Activated T-cell treated with anti-CD3 and anti-CD28 coated beads, Interleukin-2, amount 50 U/mL, for 4 hours (primary cell): ENCODE measurements at regions not wholly inside any gene's neighbourhood (a gene's known extent, or its start where the extent isn't known, plus 50 kb on each side); places are given as distances from the start of the nearest gene placed in this dataset.
"Not testable (repeated sequence)": the region's sequence is repeated elsewhere in the genome, so short reads cannot be mapped to it uniquely, and the experiment has no call there.

Experiments used
- ATAC-seq, 2 donors: fragments of 200-7000 bp; cut with Tn5 transposase; one replicate each; pipeline ENCODE4 v1.10.0; 2021
- DNase-seq: peaks from one replicate; pipeline ENCODE4 v3.0.0-alpha.2; 2020
- H3K27me3 Mint-ChIP-seq: one replicate; pipeline ENCODE4 v1.8.0; 2021; ENCODE audit warnings: low read depth, mixed read lengths
- H3K36me3 Mint-ChIP-seq: one replicate; pipeline ENCODE4 v1.8.0; 2022; ENCODE audit warnings: mixed read lengths; ENCODE audit not compliant: insufficient read depth
- H3K4me1 Mint-ChIP-seq: one replicate; pipeline ENCODE4 v1.8.0; 2021; ENCODE audit warnings: low read depth, mixed read lengths
- H3K4me3 Mint-ChIP-seq: one replicate; pipeline ENCODE4 v1.8.0; 2021; ENCODE audit warnings: mild to moderate bottlenecking, moderate library complexity, mixed read lengths
- H3K9me3 Mint-ChIP-seq: one replicate; pipeline ENCODE4 v1.8.0; 2021; ENCODE audit warnings: mixed read lengths

GRCh38 chr16:88259538-88259937 lies 123.2 kb upstream of the ZNF469 start:
- H3K4me1 Mint-ChIP-seq, H3K36me3 Mint-ChIP-seq, ATAC-seq, DNase-seq, H3K4me3 Mint-ChIP-seq, H3K9me3 Mint-ChIP-seq: not testable (repeated sequence)
- H3K27me3 Mint-ChIP-seq: peaks cover 44% of the 10 kb centered on the region

- not testable (repeated sequence) for ATAC-seq
Measured at GRCh38 chr16:88260146-88260545, 122.6 kb upstream of the ZNF469 start.

GRCh38 chr16:88260881-88261665 lies 121.7 kb upstream of the ZNF469 start:
- H3K4me3 Mint-ChIP-seq, H3K4me1 Mint-ChIP-seq, ATAC-seq, DNase-seq, H3K36me3 Mint-ChIP-seq, H3K9me3 Mint-ChIP-seq: not testable (repeated sequence)
- peaks cover 46% of the 10 kb centered on the region for H3K27me3 Mint-ChIP-seq

More at GRCh38 chr16:88260146-88260545, 122.6 kb upstream of the ZNF469 start:
- not testable (repeated sequence) for H3K4me1 Mint-ChIP-seq, H3K9me3 Mint-ChIP-seq, DNase-seq, H3K36me3 Mint-ChIP-seq, H3K4me3 Mint-ChIP-seq
- H3K27me3 Mint-ChIP-seq: peaks cover 47% of the 10 kb centered on the region

- H3K9me3 Mint-ChIP-seq, H3K4me1 Mint-ChIP-seq, DNase-seq, H3K36me3 Mint-ChIP-seq, H3K4me3 Mint-ChIP-seq, ATAC-seq: not testable (repeated sequence)
- peaks cover 51% of the 10 kb centered on the region for H3K27me3 Mint-ChIP-seq
Measured at GRCh38 chr16:88261814-88262605, 120.7 kb upstream of the ZNF469 start.

GRCh38 chr16:88262858-88263563 lies 119.7 kb upstream of the ZNF469 start:
- not testable (repeated sequence) for ATAC-seq, DNase-seq, H3K4me3 Mint-ChIP-seq, H3K36me3 Mint-ChIP-seq, H3K9me3 Mint-ChIP-seq, H3K4me1 Mint-ChIP-seq
- peaks cover 47% of the 10 kb centered on the region for H3K27me3 Mint-ChIP-seq

- peaks cover 46% of the 10 kb centered on the region for H3K27me3 Mint-ChIP-seq
- not testable (repeated sequence) for H3K36me3 Mint-ChIP-seq, H3K4me1 Mint-ChIP-seq, DNase-seq, H3K9me3 Mint-ChIP-seq, H3K4me3 Mint-ChIP-seq, ATAC-seq
Measured at GRCh38 chr16:88263681-88264287, 119.0 kb upstream of the ZNF469 start.

- ATAC-seq (peak; percentile 82 to 88), DNase-seq (peak; percentile 39)
- Mint-ChIP-seq H3K9me3 (no peaks in the 10 kb centered on the region), H3K36me3 (no peaks in the 10 kb centered on the region), H3K27me3 (peaks cover 41% of the 10 kb centered on the region), H3K4me1 (peaks cover 2% of the 10 kb centered on the region), H3K4me3 (no peak overlapping the region)
Measured at GRCh38 chr16:88264641-88265285, 118.0 kb upstream of the ZNF469 start.

- not testable (repeated sequence) for H3K36me3 Mint-ChIP-seq, H3K9me3 Mint-ChIP-seq, H3K4me3 Mint-ChIP-seq, H3K4me1 Mint-ChIP-seq
- peak; percentile 15 for DNase-seq
- peak in 1 of 2 donors; percentile 51 for ATAC-seq
- peaks cover 36% of the 10 kb centered on the region for H3K27me3 Mint-ChIP-seq
Measured at GRCh38 chr16:88265286-88265938, 117.3 kb upstream of the ZNF469 start.

GRCh38 chr16:88266036-88266435 lies 116.7 kb upstream of the ZNF469 start:
- H3K4me1 Mint-ChIP-seq, ATAC-seq, H3K36me3 Mint-ChIP-seq, DNase-seq, H3K9me3 Mint-ChIP-seq, H3K4me3 Mint-ChIP-seq: not testable (repeated sequence)
- H3K27me3 Mint-ChIP-seq: peaks cover 35% of the 10 kb centered on the region

- not testable (repeated sequence) for H3K9me3 Mint-ChIP-seq, ATAC-seq, DNase-seq
Measured at GRCh38 chr16:88266935-88267551, 115.7 kb upstream of the ZNF469 start.

GRCh38 chr16:88268186-88268970 lies 114.4 kb upstream of the ZNF469 start:
- not testable (repeated sequence) for H3K4me3 Mint-ChIP-seq, H3K4me1 Mint-ChIP-seq, ATAC-seq, H3K36me3 Mint-ChIP-seq, H3K9me3 Mint-ChIP-seq, DNase-seq
- H3K27me3 Mint-ChIP-seq: peaks cover 25% of the 10 kb centered on the region

More at GRCh38 chr16:88266935-88267551, 115.7 kb upstream of the ZNF469 start:
- not testable (repeated sequence) for H3K4me1 Mint-ChIP-seq, H3K36me3 Mint-ChIP-seq, H3K4me3 Mint-ChIP-seq
- peaks cover 32% of the 10 kb centered on the region for H3K27me3 Mint-ChIP-seq

GRCh38 chr16:88270171-88270790 lies 112.5 kb upstream of the ZNF469 start:
- H3K4me3 Mint-ChIP-seq, H3K9me3 Mint-ChIP-seq, H3K4me1 Mint-ChIP-seq, ATAC-seq, DNase-seq, H3K36me3 Mint-ChIP-seq: not testable (repeated sequence)
- H3K27me3 Mint-ChIP-seq: peaks cover 21% of the 10 kb centered on the region
